ES-I3 (cell line): ENCODE measurements at regions not wholly inside any gene's neighbourhood (a gene's known extent, or its start where the extent isn't known, plus 50 kb on each side); places are given as distances from the start of the nearest gene placed in this dataset.

Source experiments
- H3K36me3 ChIP-seq: 2 replicates; pipeline ENCODE4 v1.6.1; 2013; ENCODE audit warnings: mild to moderate bottlenecking, low read length, control low read depth, moderate library complexity; ENCODE audit not compliant: insufficient read depth
- H3K4me1 ChIP-seq: 2 replicates; pipeline ENCODE4 v1.6.1; 2013; ENCODE audit warnings: mild to moderate bottlenecking, control low read depth, low read length; ENCODE audit not compliant: insufficient read depth
- H3K9ac ChIP-seq: 2 replicates; pipeline ENCODE4 v1.6.1; 2013; ENCODE audit warnings: low read depth, mild to moderate bottlenecking, low read length, moderate library complexity
- H3K9me3 ChIP-seq: 2 replicates; pipeline ENCODE4 v1.6.1; 2013; ENCODE audit warnings: mild to moderate bottlenecking, low read length, moderate library complexity; ENCODE audit not compliant: control insufficient read depth, insufficient read depth

DNA sequence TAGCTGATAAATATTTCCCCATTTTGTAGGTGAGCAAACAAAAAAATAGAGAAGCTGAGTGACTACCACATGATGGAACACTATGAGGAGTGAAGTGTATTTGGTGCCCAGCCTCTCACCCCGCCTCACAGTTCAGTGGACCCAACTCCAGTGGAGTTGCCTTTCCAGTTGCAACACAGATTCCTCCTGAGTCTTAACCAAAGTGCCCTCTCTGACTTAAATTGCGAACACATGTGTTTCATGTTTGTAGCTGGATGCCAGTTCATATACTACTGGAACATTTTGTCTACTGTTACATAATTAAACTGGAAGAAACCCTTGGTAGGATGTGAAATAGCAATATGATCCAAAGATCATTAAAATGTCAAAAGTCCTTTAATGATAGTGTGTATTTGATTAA lies 448.9 kb downstream of the COL12A1 start:
- no peaks in the 10 kb centered on the region for H3K9me3 ChIP-seq
- H3K9ac ChIP-seq = no peak overlapping the region
- H3K36me3 ChIP-seq = no peaks in the 10 kb centered on the region
- no peaks in the 10 kb centered on the region for H3K4me1 ChIP-seq

DNA sequence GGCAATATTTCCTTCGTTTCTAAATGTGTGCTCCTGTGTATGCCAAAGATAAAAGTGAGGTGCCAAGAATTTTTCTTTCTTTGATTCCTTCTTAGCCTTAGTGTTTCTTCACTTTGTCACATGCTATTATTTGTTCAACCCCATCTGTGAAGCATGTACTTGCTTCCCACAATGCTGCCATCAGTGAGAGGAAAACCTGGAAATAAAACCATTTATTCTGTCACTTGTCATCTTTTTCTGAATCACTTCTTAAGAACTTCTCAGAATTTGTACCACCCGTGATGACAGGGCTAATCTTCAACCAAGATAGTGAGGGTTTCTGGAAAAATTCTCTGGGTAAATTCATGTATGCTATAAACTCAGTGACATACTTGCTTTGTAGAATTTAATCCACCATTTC lies 450.1 kb downstream of the COL12A1 start:
- Histone ChIP-seq H3K9ac (no peak overlapping the region), H3K36me3 (no peaks in the 10 kb centered on the region), H3K4me1 (no peaks in the 10 kb centered on the region), H3K9me3 (no peaks in the 10 kb centered on the region)

DNA sequence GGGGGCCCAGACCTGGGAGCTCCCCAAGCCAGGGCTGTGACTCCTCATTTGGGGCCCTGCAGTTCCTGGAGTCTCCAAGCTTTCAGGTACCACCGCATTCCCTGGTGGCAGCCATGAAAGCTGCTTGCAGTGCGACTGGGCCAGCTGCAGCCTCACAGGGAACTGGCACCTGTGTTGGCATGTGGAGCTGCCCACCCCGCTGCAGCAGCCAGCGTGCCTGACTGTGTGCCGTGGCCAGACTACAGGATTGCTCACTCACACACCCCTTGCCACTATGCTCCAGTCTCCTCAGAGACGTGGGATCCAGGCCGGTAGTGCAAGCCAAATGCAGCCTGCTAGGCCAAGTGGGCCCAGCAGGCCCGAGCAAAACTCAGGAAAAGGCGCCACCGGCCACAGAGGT lies 450.7 kb downstream of the COL12A1 start:
- no peak overlapping the region for H3K9ac ChIP-seq
- no peaks in the 10 kb centered on the region for H3K4me1 ChIP-seq
- no peaks in the 10 kb centered on the region for H3K9me3 ChIP-seq
- H3K36me3 ChIP-seq = no peaks in the 10 kb centered on the region

DNA sequence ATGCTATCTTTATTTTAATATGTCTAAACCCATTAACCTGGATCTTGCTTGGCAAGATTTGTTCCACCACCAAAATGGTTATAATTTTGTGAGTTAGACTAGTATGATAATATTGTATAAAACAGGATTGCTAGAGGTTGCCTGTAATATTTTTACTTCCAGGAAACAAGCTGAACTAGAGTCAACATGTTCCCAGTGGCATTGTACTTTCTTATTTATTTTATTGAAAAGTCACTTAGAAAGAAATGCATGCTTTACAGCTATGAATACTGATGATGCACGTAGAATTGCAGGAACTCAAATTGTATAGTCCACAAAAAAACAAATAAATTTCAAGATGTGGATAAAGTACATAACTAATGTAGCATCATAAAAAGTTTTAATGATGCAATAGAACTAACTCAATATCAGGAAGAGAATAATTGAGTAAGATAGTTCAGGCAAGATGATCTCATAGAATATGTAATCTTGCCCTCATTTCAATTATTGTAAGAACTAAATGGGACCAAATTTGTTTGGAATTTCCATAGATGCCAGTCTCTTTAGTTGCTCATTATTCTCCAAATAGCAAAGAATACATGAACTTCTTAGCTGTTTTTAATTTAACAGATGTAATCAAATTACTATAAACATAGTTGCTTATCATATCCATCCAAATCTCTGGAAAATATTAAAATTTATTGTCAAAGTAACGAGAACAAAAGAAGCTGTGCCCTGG lies 451.8 kb downstream of the COL12A1 start:
- H3K9me3 ChIP-seq = no peaks in the 10 kb centered on the region
- no peaks in the 10 kb centered on the region for H3K36me3 ChIP-seq
- H3K9ac ChIP-seq = no peak overlapping the region
- no peaks in the 10 kb centered on the region for H3K4me1 ChIP-seq

DNA sequence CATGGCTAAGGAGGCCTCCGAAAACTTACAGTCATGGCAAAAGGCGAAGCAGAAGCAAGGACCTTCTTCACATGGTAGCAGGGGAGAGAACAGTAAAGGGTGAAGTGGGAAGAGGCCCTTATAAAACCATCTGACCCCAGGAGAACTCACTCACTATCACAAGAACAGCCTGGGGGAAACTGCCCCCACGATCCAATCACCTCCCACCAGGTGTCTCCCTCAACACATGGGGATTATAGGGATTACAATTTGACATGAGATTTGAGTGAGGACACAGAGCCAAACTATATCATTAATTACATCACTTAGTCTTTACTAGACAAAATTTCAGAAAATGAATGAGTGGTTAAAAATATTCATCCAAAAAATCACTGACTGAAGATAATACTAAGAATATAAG lies 453.6 kb downstream of the COL12A1 start:
- Histone ChIP-seq H3K9me3 (no peaks in the 10 kb centered on the region), H3K4me1 (no peaks in the 10 kb centered on the region), H3K36me3 (no peaks in the 10 kb centered on the region), H3K9ac (no peak overlapping the region)

DNA sequence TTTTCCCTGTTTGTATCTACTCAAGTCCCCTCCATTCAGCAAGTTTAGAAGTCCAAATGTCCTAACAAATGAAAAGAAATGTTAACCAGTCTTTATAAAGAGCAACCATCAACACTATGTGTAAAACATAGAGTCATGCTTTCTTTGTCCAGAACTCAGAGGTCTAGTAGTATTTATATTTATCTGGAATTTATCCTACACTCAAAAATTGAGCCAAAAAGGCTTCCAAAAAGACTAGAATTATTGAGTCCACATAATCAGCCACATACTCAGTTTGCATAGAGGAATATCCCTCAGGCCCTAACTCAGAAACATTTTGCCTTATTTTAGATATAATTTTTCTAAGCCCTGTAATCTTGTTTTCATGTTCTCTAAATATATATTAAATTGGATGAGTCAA lies 455.0 kb downstream of the COL12A1 start:
- Histone ChIP-seq H3K9ac (no peak overlapping the region), H3K4me1 (no peaks in the 10 kb centered on the region), H3K9me3 (no peaks in the 10 kb centered on the region), H3K36me3 (no peaks in the 10 kb centered on the region)

DNA sequence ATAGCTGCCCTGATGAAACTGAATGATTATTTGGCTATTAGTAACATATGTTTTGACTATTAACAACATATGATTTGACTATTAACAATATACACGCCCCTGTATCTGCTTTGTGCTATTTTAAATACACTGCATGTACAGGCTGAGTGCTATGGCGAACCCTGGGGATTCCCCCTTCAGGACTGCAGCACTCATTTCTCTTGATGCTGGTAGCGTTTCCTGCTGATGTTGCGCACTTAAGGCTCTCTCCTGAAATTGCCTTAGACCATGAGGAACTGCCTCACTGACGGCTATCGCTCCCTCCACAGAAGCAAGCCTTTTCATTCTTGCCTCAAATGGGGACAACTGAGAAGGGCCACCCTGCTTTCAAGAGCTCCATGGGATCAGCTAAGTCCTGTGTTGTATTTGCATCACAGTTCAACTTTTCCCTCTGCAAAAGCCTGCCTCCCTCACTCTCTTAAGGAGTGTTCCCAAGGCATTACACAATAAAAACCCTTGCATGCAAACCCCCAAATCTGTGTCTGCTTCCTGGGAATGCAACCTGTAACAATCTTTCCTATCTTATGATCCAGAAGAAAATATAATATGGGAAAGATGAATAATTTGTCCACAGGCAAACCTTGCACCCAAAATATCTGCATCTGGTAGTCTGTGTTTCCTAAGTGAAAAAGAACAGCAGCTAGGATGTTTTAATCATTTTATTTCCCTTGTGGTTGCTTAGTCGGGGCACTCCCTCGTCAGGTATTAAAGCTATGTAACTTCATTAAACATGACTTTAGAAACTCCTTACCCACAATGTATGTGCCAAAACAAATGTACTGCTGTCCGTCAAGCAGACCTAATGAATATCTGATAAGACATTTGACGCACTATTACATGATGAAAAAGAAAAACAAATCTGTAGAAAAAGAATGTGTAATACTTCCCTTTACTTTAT lies 456.4 kb downstream of the COL12A1 start:
- H3K4me1 ChIP-seq = no peaks in the 10 kb centered on the region
- H3K9ac ChIP-seq = no peak overlapping the region
- no peaks in the 10 kb centered on the region for H3K9me3 ChIP-seq
- H3K36me3 ChIP-seq = no peaks in the 10 kb centered on the region

DNA sequence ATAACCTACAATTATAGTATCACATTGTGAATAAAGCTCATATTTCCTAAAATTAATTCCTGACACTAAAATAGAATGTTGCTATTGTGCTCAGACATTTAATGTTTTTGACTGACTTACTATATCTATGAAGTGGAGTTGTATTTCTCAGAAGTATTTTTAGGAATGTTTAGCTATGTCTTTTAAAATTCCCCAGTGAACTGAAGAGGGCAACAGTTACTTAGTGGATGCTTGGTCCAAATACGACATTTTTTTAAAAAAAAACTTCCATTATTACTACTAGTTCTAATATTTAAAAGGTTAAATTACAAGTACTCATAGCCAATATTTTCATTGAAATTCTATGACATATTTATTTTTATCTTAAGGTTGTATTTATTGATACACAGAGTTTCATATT lies 460.2 kb downstream of the COL12A1 start:
- Histone ChIP-seq H3K9ac (no peak overlapping the region), H3K36me3 (no peaks in the 10 kb centered on the region), H3K9me3 (no peaks in the 10 kb centered on the region), H3K4me1 (no peaks in the 10 kb centered on the region)

DNA sequence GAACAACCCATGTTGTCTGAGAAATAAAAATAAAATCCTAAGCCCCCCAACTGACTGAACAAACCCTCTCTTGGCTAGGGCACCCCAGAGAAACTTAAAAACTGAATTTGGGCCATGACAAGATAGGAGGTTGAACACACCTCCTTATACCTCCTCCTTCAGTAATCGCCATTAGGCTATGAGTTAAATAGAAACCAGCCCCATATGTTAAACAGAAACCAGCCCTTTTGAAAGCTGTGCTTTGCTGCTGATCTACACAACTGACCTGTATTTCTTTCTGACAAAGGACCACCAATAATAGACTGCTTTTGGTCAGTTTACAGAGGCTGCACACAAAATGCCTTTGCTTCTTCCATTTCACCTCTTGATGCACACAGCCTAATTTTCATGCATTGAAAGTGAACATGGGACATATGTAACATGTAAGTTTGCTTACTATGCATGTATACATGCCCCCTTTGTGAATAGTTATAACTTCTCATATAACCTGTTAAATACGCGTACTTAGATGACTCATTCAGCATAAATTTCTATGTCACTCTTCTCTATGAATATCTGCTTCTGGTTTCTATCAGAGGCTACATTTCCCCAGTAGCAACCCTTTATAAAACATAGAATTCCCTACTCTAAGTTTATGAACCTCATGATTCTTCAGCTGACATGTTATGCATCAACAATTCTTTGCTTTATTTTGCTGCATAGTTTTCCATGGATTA lies 462.9 kb downstream of the COL12A1 start:
- Histone ChIP-seq H3K36me3 (no peaks in the 10 kb centered on the region), H3K9ac (no peak overlapping the region), H3K9me3 (no peaks in the 10 kb centered on the region), H3K4me1 (no peaks in the 10 kb centered on the region)

DNA sequence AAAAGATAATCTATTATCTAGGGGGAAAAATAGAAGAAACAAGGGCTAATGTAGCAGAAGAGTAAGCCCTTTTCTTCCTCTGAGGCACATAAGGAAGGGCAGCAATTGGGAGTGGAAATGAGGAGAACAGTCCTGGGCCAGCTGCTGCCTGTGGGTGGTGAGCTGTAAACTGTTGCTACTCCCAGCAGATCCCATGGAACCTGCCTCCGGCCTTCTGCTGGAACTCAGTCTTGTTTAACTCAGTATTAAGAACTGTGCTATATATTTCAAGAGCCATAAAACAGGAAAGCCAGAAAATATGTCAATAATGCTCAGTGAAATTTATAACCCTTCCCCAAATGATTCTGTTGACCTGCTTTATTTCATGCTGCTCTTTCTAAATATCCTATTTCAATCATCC lies 464.2 kb downstream of the COL12A1 start:
- Histone ChIP-seq H3K9me3 (no peaks in the 10 kb centered on the region), H3K9ac (no peak overlapping the region), H3K36me3 (no peaks in the 10 kb centered on the region), H3K4me1 (no peaks in the 10 kb centered on the region)

DNA sequence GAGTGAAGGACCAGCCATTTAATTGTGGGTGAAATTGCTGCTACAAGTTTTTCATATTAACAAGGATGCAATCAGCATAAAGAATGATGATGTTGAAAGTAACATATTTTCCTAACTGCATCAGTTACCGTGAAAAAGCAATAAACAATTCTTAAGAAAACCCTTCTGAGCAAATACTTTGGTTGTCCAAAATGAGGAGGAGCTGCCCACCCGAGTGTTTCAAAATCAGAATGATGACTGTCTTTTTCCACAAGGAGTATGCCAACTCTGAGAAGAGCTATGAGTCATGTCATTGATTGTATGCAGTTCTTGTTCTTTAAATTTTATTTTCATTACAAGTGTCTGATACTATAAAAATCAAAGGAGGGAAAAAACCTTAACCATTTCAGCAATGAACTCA lies 470.5 kb downstream of the COL12A1 start:
- Histone ChIP-seq H3K4me1 (no peaks in the 10 kb centered on the region), H3K9ac (no peak overlapping the region), H3K36me3 (no peaks in the 10 kb centered on the region), H3K9me3 (no peaks in the 10 kb centered on the region)

DNA sequence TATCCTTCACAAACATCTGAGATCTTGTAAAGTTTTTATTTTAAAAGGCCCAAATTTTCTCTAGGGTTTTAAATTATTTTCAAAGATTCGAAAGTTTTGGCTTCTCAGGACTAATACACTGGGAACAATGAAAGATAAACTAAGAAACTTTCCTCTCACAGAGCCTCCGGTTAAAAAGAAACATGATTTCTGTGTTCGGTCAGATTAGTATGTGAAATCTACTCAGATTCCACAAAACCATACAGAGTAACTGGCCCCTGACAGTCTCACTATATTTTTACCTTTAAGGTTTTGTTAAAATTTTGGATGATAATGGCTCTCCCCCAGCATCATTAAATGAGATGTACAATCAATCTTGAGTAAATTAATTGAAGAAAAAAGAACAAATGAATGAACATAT lies 471.0 kb downstream of the COL12A1 start:
- H3K9me3 ChIP-seq = no peaks in the 10 kb centered on the region
- H3K36me3 ChIP-seq = no peaks in the 10 kb centered on the region
- no peaks in the 10 kb centered on the region for H3K4me1 ChIP-seq
- H3K9ac ChIP-seq = no peak overlapping the region

DNA sequence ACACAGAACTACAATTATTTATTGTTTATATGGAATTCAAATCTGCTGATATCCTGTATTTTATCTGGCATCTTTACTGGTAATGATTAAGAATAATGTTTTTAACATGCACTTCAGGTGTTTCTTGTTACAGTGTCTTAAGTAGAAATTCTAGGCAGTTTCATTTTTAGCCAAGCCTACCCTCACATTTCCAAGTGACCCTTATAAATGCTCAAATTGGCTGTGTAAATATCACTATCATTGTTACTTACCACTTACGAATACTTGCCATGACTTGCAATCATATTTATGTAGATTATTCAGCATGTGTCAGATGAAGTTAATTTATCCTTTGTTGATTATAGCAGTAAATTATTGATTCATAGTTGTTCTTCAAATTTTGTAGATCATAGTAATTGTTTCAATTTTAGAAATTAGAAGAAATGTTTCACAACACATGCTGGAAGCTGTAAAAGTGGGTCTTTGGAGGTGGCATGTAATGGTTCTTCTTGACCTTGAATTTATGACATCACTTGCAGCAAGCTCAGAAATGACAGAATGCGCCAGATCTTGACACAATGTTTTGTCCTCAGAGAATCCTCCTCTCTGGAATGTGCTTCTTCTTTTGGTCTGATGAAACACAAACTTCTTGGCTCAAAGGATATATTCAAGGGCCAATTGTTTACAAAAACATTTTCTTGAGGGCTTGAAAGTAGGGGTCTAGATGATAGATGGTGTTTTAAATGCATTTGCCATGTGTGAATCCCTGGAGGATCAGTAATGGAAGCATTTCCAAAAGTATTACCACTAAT lies 471.8 kb downstream of the COL12A1 start:
- Histone ChIP-seq H3K9ac (no peak overlapping the region), H3K9me3 (no peaks in the 10 kb centered on the region), H3K36me3 (no peaks in the 10 kb centered on the region), H3K4me1 (no peaks in the 10 kb centered on the region)

DNA sequence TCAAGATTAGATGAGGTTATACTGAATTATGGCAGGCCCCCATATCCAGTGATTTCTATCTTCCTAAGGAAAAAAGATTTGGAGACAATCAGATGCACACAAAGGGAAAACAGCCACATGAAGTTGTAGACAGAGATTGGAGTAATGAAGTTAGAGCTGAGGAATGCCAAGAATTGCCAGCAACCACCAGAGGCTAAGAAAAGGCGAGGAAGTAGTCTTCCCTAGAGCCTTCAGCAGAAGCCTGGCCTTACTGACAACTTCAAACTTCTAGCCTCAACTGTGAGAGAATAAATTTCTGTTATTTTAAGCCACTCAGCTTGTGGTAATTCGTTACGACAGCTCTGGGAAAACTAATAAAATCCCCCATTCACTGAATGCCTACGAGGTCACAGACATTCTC lies 473.9 kb downstream of the COL12A1 start:
- Histone ChIP-seq H3K4me1 (no peaks in the 10 kb centered on the region), H3K9me3 (no peaks in the 10 kb centered on the region), H3K36me3 (no peaks in the 10 kb centered on the region), H3K9ac (no peak overlapping the region)
